22Rv1 (cell line): ENCODE measurements at regions not wholly inside any gene's neighbourhood (a gene's known extent, or its start where the extent isn't known, plus 50 kb on each side); places are given as distances from the start of the nearest gene placed in this dataset.

Experiments used
- ZFX ChIP-seq: fragments of 450-650 bp; IDR thresholded peaks from 2 replicates; pipeline ENCODE4 v1.6.1; 2017; ENCODE audit warnings: antibody characterized with exemption, borderline replicate concordance
- TF ChIP-seq, protein P1 (sequence below): fragments of 450-650 bp; IDR thresholded peaks from 2 replicates; pipeline ENCODE4 v1.5.1; 2017; ENCODE audit warnings: mild to moderate bottlenecking

DNA sequence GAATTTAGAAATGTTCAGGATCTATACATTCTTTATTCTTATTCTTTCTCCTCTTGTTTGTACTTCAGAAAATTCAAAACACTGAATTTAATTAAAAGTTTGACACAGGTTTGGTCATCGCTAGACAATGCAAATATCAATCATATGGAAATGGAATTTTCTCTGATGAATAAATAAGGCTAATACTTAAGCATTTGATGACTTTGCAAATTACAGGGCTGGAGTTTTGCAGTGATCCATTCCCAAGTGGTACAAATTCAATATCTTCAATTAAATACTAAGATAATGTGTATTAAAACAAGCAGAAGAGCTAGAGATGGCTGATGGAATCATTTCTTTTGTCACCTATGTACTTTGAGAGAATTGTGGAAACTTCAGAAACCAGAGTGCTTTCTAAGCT is 439.6 kb downstream of the DYNC2H1 start:
- TF ChIP-seq, protein P1, sequence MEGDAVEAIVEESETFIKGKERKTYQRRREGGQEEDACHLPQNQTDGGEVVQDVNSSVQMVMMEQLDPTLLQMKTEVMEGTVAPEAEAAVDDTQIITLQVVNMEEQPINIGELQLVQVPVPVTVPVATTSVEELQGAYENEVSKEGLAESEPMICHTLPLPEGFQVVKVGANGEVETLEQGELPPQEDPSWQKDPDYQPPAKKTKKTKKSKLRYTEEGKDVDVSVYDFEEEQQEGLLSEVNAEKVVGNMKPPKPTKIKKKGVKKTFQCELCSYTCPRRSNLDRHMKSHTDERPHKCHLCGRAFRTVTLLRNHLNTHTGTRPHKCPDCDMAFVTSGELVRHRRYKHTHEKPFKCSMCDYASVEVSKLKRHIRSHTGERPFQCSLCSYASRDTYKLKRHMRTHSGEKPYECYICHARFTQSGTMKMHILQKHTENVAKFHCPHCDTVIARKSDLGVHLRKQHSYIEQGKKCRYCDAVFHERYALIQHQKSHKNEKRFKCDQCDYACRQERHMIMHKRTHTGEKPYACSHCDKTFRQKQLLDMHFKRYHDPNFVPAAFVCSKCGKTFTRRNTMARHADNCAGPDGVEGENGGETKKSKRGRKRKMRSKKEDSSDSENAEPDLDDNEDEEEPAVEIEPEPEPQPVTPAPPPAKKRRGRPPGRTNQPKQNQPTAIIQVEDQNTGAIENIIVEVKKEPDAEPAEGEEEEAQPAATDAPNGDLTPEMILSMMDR, result no peak
- TF ChIP-seq ZFX, result no peak
